Endothelial cell of umbilical vein (primary cell): ENCODE measurements at regions not wholly inside any gene's neighbourhood (a gene's known extent, or its start where the extent isn't known, plus 50 kb on each side); places are given as distances from the start of the nearest gene placed in this dataset.

Source experiments
- BruUV-seq: library from RNA; stranded (reverse); fragments of 400-500 nt; replicated peaks from 2 replicates; lab custom pipeline; 2021; lab: Mats Ljungman, UMichigan
- CTCF ChIA-PET: fragments of 300-600, 350-600 bp; sonication (Branson Sonifier 250); formaldehyde crosslinking; loops from one replicate; lab custom pipeline; 2021; ENCODE audit warnings: antibody characterized with exemption, inconsistent platforms; lab: Charles Lee
- POLR2A ChIA-PET: fragments of 300-600, 350-600 bp; sonication (Branson Sonifier 250); formaldehyde crosslinking; loops from one replicate; lab custom pipeline; 2021; ENCODE audit warnings: antibody characterized with exemption, inconsistent platforms; lab: Charles Lee
- DNase-seq: peaks from one replicate; pipeline ENCODE4 v3.0.0-alpha.2; 2011; ENCODE audit warnings: low read depth, low spot score
- FAIRE-seq: peaks from 2 replicates; lab custom pipeline; 2011; peaks lifted over from hg19 to GRCh38; lab: Jason Lieb, UNC
- H2AFZ ChIP-seq: 2 replicates; pipeline ENCODE4 v1.6.0; 2012; ENCODE audit warnings: low read depth, low read length, control low read depth, inconsistent platforms
- H3K27ac ChIP-seq: 2 replicates; pipeline ENCODE4 v1.5.1; 2011; ENCODE audit warnings: low read depth, mild to moderate bottlenecking, control low read depth, low read length, moderate library complexity; ENCODE audit not compliant: insufficient read depth
- H3K27me3 ChIP-seq, 2 experiments: 2 replicates each; pipeline versions ENCODE4 v1.6.0 to v1.6.1; 2011; ENCODE audit warnings: low read length in 2 of 2, mixed read lengths in 1 of 2; ENCODE audit not compliant: control insufficient read depth in 2 of 2, insufficient read depth in 2 of 2
- H3K36me3 ChIP-seq, 2 experiments: 2 replicates in 1 of 2; 3 replicates in 1 of 2; pipeline ENCODE4 v1.5.1; 2011; ENCODE audit warnings: low read length in 2 of 2, mild to moderate bottlenecking in 1 of 2, moderate library complexity in 1 of 2; ENCODE audit not compliant: control insufficient read depth in 2 of 2, insufficient read depth in 2 of 2; ENCODE audit errors: extremely low read depth in 1 of 2
- H3K4me1 ChIP-seq: 3 replicates; pipeline ENCODE4 v1.5.1; 2011; ENCODE audit warnings: mild to moderate bottlenecking, low read length; ENCODE audit not compliant: control insufficient read depth, insufficient read depth; ENCODE audit errors: extremely low read depth
- H3K4me2 ChIP-seq: 2 replicates; pipeline ENCODE4 v1.6.1; 2011; ENCODE audit warnings: low read length, control low read depth, mixed read lengths; ENCODE audit not compliant: insufficient read depth
- H3K4me3 ChIP-seq, 3 experiments: fragments of 200-600 bp in 1 of 3; sonication (generic), shearing (Covaris generic) in 1 of 3; replicated peaks in 1 of 3; 2 replicates each; pipeline ENCODE4 v1.5.1; 2011 to 2016; ENCODE audit warnings: control low read depth in 3 of 3, low read length in 3 of 3, mild to moderate bottlenecking in 2 of 3, inconsistent platforms in 1 of 3, low read depth in 1 of 3, moderate library complexity in 1 of 3; ENCODE audit not compliant: insufficient read depth in 1 of 3
- H3K79me2 ChIP-seq: 2 replicates; pipeline ENCODE4 v1.6.0; 2012; ENCODE audit warnings: low read length, inconsistent platforms; ENCODE audit not compliant: control insufficient read depth, insufficient read depth
- H3K9ac ChIP-seq: replicated peaks from 2 replicates; pipeline ENCODE3; 2011; ENCODE audit warnings: low read length, control low read depth; ENCODE audit not compliant: insufficient read depth; ENCODE audit errors: extremely low read depth
- H3K9me1 ChIP-seq: replicated peaks from 3 replicates; pipeline ENCODE4 v1.6.0; 2011; ENCODE audit warnings: mild to moderate bottlenecking, low read length; ENCODE audit not compliant: control insufficient read depth, insufficient read depth; ENCODE audit errors: extremely low read depth
- H3K9me3 ChIP-seq: replicated peaks from 2 replicates; pipeline ENCODE4 v1.5.1; 2012; ENCODE audit warnings: low read length, inconsistent platforms; ENCODE audit not compliant: control insufficient read depth, insufficient read depth
- H4K20me1 ChIP-seq: replicated peaks from 2 replicates; pipeline ENCODE3; 2011; ENCODE audit warnings: mild to moderate bottlenecking, low read length; ENCODE audit not compliant: control insufficient read depth, insufficient read depth; ENCODE audit errors: extremely low read depth
- EZH2 ChIP-seq: IDR thresholded peaks from 2 replicates; pipeline ENCODE4 v1.6.1; 2012; ENCODE audit warnings: borderline replicate concordance, low read depth, mild to moderate bottlenecking, moderate library complexity, low read length, inconsistent platforms; ENCODE audit not compliant: severe bottlenecking
- FOS ChIP-seq: IDR thresholded peaks from 2 replicates; pipeline ENCODE4 v1.6.1; 2011; ENCODE audit warnings: mild to moderate bottlenecking, low read length, moderate library complexity, borderline replicate concordance; ENCODE audit not compliant: insufficient read depth
- GATA2 ChIP-seq: IDR thresholded peaks from 2 replicates; pipeline ENCODE4 v1.7.0; 2011; ENCODE audit warnings: low read depth, mild to moderate bottlenecking, moderate library complexity, mixed read lengths, low read length; ENCODE audit not compliant: insufficient read length, insufficient read depth
- JUN ChIP-seq: IDR thresholded peaks from 2 replicates; pipeline ENCODE4 v1.6.1; 2011; ENCODE audit warnings: borderline replicate concordance, low read depth; ENCODE audit not compliant: insufficient read length, insufficient read depth
- MYC ChIP-seq: IDR thresholded peaks from one replicate; pipeline ENCODE4 v1.6.1; 2011; ENCODE audit warnings: mild to moderate bottlenecking, low read depth, low read length
- POLR2A ChIP-seq: IDR thresholded peaks from 2 replicates; pipeline ENCODE4 v1.6.1; 2012; ENCODE audit warnings: low read depth, mild to moderate bottlenecking, control low read depth, low read length
- POLR2AphosphoS5 ChIP-seq: IDR thresholded peaks from 2 replicates; pipeline ENCODE4 v1.6.1; 2012; ENCODE audit warnings: low read depth, mild to moderate bottlenecking, control low read depth, low read length, moderate library complexity; ENCODE audit not compliant: insufficient read depth
- dilution Hi-C: fragments of 300-500 bp; cut with MboI; formaldehyde crosslinking; loops from one replicate; pipeline ENCODE4 v1.15.0; 2019; ENCODE audit warnings: low sequenced_read_pairs; ENCODE audit not compliant: extremely low pct_ligation_motif_present
- intact Hi-C: fragments of 100-400 bp; cut with micrococcal nuclease; formaldehyde crosslinking; loops from one replicate; pipeline ENCODE4 v1.10.0; 2022
- TF ChIP-seq, protein P1 (sequence below), 2 donors: IDR thresholded peaks; 1 replicate in 1 of 2; 2 replicates in 1 of 2; pipeline ENCODE4 v1.5.1; 2011; ENCODE audit warnings: low read length in 2 of 2, mild to moderate bottlenecking in 2 of 2, moderate library complexity in 2 of 2, control low read depth in 1 of 2, inconsistent platforms in 1 of 2, low read depth in 1 of 2; ENCODE audit not compliant: insufficient read depth in 1 of 2; ENCODE audit errors: extremely low read depth in 1 of 2
- TF ChIP-seq, protein P2 (sequence below): IDR thresholded peaks from 2 replicates; pipeline ENCODE4 v1.6.1; 2011; ENCODE audit not compliant: insufficient read depth, insufficient read length

DNA sequence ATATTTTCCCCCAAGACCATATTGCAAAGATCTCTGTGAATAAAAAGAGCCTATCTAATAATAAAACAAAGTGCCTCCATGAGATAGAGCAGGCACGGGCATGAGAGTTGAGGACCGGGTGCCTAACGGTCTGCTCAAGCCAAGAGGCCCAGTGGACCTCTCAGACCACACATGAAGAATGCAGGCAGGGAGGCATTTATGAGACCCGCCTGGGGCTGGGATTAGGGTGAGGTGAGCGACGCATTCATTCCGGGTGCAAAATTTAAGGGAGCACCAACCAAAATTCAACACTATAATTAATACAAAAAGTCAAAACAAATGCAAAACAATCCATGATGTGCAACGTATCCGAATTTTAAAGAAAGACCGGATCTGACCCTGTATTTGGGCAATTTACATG lies 108.5 kb downstream of the MAF start:
- POLR2A ChIA-PET: no interaction called here
- no peaks in the 10 kb centered on the region for H3K27me3 ChIP-seq
- CTCF ChIA-PET: no interaction called here
- no peaks in the 10 kb centered on the region for H3K4me1 ChIP-seq
- TF ChIP-seq EZH2 (no peak), FOS (no peak), POLR2AphosphoS5 (no peak), POLR2A (no peak)
- TF ChIP-seq, protein P1, sequence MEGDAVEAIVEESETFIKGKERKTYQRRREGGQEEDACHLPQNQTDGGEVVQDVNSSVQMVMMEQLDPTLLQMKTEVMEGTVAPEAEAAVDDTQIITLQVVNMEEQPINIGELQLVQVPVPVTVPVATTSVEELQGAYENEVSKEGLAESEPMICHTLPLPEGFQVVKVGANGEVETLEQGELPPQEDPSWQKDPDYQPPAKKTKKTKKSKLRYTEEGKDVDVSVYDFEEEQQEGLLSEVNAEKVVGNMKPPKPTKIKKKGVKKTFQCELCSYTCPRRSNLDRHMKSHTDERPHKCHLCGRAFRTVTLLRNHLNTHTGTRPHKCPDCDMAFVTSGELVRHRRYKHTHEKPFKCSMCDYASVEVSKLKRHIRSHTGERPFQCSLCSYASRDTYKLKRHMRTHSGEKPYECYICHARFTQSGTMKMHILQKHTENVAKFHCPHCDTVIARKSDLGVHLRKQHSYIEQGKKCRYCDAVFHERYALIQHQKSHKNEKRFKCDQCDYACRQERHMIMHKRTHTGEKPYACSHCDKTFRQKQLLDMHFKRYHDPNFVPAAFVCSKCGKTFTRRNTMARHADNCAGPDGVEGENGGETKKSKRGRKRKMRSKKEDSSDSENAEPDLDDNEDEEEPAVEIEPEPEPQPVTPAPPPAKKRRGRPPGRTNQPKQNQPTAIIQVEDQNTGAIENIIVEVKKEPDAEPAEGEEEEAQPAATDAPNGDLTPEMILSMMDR (IDR thresholded peaks at IDR 0.05; ENCODE audit: extremely low read depth in 1 of 2, insufficient read depth in 1 of 2, low read depth in 1 of 2, low read length in 2 of 2): no peak
- TF ChIP-seq, protein P2, sequence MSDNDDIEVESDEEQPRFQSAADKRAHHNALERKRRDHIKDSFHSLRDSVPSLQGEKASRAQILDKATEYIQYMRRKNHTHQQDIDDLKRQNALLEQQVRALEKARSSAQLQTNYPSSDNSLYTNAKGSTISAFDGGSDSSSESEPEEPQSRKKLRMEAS: no peak
- H3K4me3 ChIP-seq: no peak overlapping the region
- BruUV-seq: no TSS peak
- intact Hi-C loops: no loop called here
- no peaks in the 10 kb centered on the region for H3K79me2 ChIP-seq
- H3K9me3 ChIP-seq: no peaks in the 10 kb centered on the region
- no peaks in the 10 kb centered on the region for H4K20me1 ChIP-seq
- no peak overlapping the region for H3K4me2 ChIP-seq
- dilution Hi-C loops: no loop called here
- no peak overlapping the region for H3K9ac ChIP-seq
- no peak overlapping the region for H3K27ac ChIP-seq
- no peaks in the 10 kb centered on the region for H3K9me1 ChIP-seq
- DNase-seq (no peak), FAIRE-seq (no peak)
- H3K36me3 ChIP-seq: no peaks in the 10 kb centered on the region
- no peak overlapping the region for H2AFZ ChIP-seq

DNA sequence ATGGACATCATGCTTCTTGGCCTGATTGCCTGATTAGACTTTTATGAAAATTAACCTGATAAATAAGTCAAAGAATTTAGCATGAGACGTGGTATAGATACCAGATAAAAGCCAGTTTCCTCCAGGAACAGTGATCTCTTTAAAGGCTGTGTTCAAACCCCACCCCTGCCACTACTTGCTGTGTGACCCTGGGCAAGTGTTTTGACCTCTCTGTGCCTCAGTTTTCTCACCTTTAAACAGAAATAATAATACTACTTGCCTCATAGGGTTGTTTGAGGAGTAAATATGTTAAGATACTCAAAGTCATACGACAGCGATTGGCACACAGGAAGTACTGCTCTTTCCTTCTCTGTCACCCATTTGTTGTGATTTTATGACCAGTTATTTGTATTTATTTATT lies 115.5 kb downstream of the MAF start:
- FAIRE-seq (no peak), DNase-seq (no peak)
- no peak overlapping the region for H3K27ac ChIP-seq
- dilution Hi-C loops: no loop called here
- H3K4me1 ChIP-seq: no peaks in the 10 kb centered on the region
- no TSS peak for BruUV-seq
- H3K9me3 ChIP-seq: peaks cover 2% of the 10 kb centered on the region
- no peak overlapping the region for H3K9ac ChIP-seq
- no peaks in the 10 kb centered on the region for H3K79me2 ChIP-seq
- H3K4me3 ChIP-seq: no peak overlapping the region
- TF ChIP-seq JUN: no peak
- no peak for TF ChIP-seq POLR2A
- TF ChIP-seq GATA2: no peak
- TF ChIP-seq MYC: no peak
- no peak for TF ChIP-seq FOS
- TF ChIP-seq POLR2AphosphoS5: no peak
- no peak for TF ChIP-seq EZH2
- TF ChIP-seq, protein P2: no peak
- TF ChIP-seq, protein P1 (IDR thresholded peaks at IDR 0.05; ENCODE audit: extremely low read depth in 1 of 2, insufficient read depth in 1 of 2, low read depth in 1 of 2, low read length in 2 of 2): no peak
- H3K4me2 ChIP-seq: no peak overlapping the region
- no peak overlapping the region for H2AFZ ChIP-seq
- CTCF ChIA-PET: no interaction called here
- H3K9me1 ChIP-seq: no peaks in the 10 kb centered on the region
- POLR2A ChIA-PET: no interaction called here
- no peaks in the 10 kb centered on the region for H4K20me1 ChIP-seq
- no peaks in the 10 kb centered on the region for H3K36me3 ChIP-seq
- H3K27me3 ChIP-seq: no peaks in the 10 kb centered on the region
- intact Hi-C loops: no loop called here
